ENCODE measurements at regions not wholly inside any gene's neighbourhood (a gene's known extent, or its start where the extent isn't known, plus 50 kb on each side); places are given as distances from the start of the nearest gene placed in this dataset.

DNA sequence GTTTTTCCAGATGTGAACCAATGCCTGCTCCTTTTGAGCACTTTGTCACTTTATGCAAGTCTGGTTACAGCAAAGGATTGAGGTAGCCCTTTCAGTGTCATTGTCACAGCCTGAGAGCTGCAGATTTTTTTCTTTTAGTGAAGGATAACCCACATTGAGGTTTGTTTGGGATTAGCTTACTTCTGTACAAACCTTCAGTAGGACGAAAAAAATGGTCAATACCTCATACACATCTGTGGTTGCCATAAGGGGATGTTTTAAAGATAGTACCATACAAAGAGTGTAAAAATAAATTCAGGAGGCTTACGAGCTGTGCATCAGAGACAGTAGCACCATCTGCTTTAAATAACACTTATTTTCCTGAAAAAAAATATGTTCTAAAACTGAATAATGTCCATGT, 566.0 kb downstream of the AJAP1 start:
- TF ChIP-seq EZH2 (IDR thresholded peaks at IDR 0.05) (no peak), EZH2phosphoT487 (IDR thresholded peaks at IDR 0.05) (no peak)
- TF ChIP-seq, protein P1, sequence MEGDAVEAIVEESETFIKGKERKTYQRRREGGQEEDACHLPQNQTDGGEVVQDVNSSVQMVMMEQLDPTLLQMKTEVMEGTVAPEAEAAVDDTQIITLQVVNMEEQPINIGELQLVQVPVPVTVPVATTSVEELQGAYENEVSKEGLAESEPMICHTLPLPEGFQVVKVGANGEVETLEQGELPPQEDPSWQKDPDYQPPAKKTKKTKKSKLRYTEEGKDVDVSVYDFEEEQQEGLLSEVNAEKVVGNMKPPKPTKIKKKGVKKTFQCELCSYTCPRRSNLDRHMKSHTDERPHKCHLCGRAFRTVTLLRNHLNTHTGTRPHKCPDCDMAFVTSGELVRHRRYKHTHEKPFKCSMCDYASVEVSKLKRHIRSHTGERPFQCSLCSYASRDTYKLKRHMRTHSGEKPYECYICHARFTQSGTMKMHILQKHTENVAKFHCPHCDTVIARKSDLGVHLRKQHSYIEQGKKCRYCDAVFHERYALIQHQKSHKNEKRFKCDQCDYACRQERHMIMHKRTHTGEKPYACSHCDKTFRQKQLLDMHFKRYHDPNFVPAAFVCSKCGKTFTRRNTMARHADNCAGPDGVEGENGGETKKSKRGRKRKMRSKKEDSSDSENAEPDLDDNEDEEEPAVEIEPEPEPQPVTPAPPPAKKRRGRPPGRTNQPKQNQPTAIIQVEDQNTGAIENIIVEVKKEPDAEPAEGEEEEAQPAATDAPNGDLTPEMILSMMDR (IDR thresholded peaks at IDR 0.05) = no peak
- H3K9me3 ChIP-seq (ENCODE audit: low read depth) = no peaks in the 10 kb centered on the region
- no peaks in the 10 kb centered on the region for H3K36me3 ChIP-seq
- peaks cover 3% of the 10 kb centered on the region for H3F3A ChIP-seq (ENCODE audit: low read depth)
- no peak overlapping the region for H3K4me2 ChIP-seq
- no peak overlapping the region for H3K27ac ChIP-seq
- Mint-ChIP-seq H3K4me1 (peaks cover 6% of the 10 kb centered on the region), H3K27ac (no peak overlapping the region), H3K4me3 (no peak overlapping the region), H3K9me3 (no peaks in the 10 kb centered on the region), H3K36me3 (no peaks in the 10 kb centered on the region), H3K27me3 (ENCODE audit: insufficient read depth, low read depth) (peaks cover 5% of the 10 kb centered on the region)
- peaks cover 81% of the 10 kb centered on the region for H3K27me3 ChIP-seq
- H2AFZ ChIP-seq (replicated peaks) = no peak overlapping the region
- peaks cover 8% of the 10 kb centered on the region for H3K4me1 ChIP-seq
- peaks cover 6% of the 10 kb centered on the region for H4K20me1 ChIP-seq (ENCODE audit: low read depth)
- no peak overlapping the region for H3K4me3 ChIP-seq
- no peak for DNase-seq (ENCODE audit: low spot score)
- no peak overlapping the region for H3K9ac ChIP-seq
- H3K79me2 ChIP-seq (ENCODE audit: low read depth) = no peaks in the 10 kb centered on the region

DNA sequence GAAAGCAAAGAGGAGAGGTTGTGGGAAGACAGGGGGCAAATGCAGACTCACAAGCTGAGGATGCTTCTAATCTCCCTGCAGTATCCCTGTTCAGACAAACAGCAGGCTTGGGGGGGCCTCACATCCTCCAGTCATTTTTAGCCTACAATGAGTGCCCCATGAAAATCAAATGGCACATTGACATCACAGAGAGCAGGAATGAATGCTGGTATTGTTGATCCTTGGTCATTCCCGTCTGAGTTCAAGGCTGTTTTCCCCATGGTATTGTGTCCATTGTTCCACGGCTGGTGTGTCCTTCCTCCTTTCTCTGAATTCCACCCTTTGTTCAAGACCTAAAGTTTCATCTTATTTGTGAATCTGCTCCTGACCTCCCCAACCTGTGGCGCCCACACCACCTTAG, 545.6 kb downstream of the AJAP1 start:
- Histone ChIP-seq H3K4me2 (no peak overlapping the region), H3K9ac (no peak overlapping the region), H3K27me3 (no peaks in the 10 kb centered on the region), H3K27ac (no peak overlapping the region), H3K9me3 (ENCODE audit: low read depth) (no peaks in the 10 kb centered on the region), H4K20me1 (ENCODE audit: low read depth) (no peaks in the 10 kb centered on the region), H3K36me3 (no peaks in the 10 kb centered on the region), H3F3A (ENCODE audit: low read depth) (no peaks in the 10 kb centered on the region), H3K4me3 (no peak overlapping the region), H3K4me1 (no peaks in the 10 kb centered on the region), H3K79me2 (ENCODE audit: low read depth) (no peaks in the 10 kb centered on the region), H2AFZ (replicated peaks) (no peak overlapping the region)
- Mint-ChIP-seq H3K36me3 (no peaks in the 10 kb centered on the region), H3K4me1 (peaks cover 6% of the 10 kb centered on the region), H3K9me3 (no peaks in the 10 kb centered on the region), H3K27me3 (ENCODE audit: insufficient read depth, low read depth) (peaks cover 6% of the 10 kb centered on the region), H3K27ac (no peak overlapping the region), H3K4me3 (no peak overlapping the region)
- TF ChIP-seq EZH2phosphoT487 (IDR thresholded peaks at IDR 0.05) (no peak), EZH2 (IDR thresholded peaks at IDR 0.05) (no peak)
- TF ChIP-seq, protein P1 (IDR thresholded peaks at IDR 0.05) = no peak
- DNase-seq (ENCODE audit: low spot score) = no peak

DNA sequence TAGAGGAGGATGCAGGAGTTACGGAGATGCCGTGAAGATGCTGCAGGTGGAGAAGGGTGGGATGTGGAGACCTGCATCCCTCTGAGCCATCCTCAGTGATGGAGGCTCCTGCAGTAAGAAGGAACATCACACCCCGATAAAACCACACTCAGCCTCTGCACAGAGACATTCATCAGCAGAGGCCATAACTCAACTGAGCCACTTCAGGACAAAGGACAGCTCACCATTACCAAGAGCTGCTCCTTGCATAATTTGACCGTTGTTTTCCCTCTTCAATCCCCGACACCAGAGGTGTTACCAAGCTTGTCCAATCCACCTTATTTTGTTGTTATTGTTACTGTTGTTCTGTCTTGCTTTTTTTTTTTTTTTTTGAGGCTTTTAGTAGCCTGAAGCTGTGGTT, 543.9 kb downstream of the AJAP1 start:
- Histone ChIP-seq H3K36me3 (no peaks in the 10 kb centered on the region), H4K20me1 (ENCODE audit: low read depth) (no peaks in the 10 kb centered on the region), H3K27me3 (no peaks in the 10 kb centered on the region), H3K4me3 (no peak overlapping the region), H3K4me1 (no peaks in the 10 kb centered on the region), H3F3A (ENCODE audit: low read depth) (no peaks in the 10 kb centered on the region), H3K9me3 (ENCODE audit: low read depth) (no peaks in the 10 kb centered on the region), H3K4me2 (no peak overlapping the region), H3K27ac (no peak overlapping the region), H3K79me2 (ENCODE audit: low read depth) (no peaks in the 10 kb centered on the region), H3K9ac (no peak overlapping the region), H2AFZ (replicated peaks) (no peak overlapping the region)
- Mint-ChIP-seq H3K4me3 (no peak overlapping the region), H3K36me3 (no peaks in the 10 kb centered on the region), H3K4me1 (peaks cover 7% of the 10 kb centered on the region), H3K27me3 (ENCODE audit: insufficient read depth, low read depth) (peaks cover 5% of the 10 kb centered on the region), H3K27ac (no peak overlapping the region), H3K9me3 (no peaks in the 10 kb centered on the region)
- no peak for TF ChIP-seq EZH2phosphoT487 (IDR thresholded peaks at IDR 0.05)
- TF ChIP-seq, protein P1 (IDR thresholded peaks at IDR 0.05) = no peak
- TF ChIP-seq EZH2 (IDR thresholded peaks at IDR 0.05) = no peak
- peak; percentile 47 for DNase-seq (ENCODE audit: low spot score)

All from neural progenitor cell (in vitro differentiated cells).